ENCODE measurements at regions not wholly inside any gene's neighbourhood (a gene's known extent, or its start where the extent isn't known, plus 50 kb on each side); places are given as distances from the start of the nearest gene placed in this dataset.

DNA sequence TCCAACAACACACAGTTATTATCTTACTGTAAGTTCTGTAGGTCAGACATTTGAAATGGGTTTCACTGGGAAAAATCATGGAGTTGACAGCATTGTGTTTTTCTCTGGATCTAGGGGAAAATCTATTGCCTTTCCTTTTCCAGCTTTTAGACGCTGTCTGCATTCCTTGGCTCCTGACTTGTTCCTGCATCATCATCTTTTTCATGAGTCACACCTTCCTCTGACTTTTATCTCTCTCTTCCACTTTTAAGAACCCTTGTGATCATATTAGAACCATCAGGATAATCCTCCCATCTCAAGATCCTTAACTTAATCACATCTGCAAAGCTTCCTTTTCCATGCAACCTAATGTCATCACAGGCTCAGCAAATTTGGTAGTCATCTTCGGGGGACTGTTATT, 1454.8 kb downstream of the RPA4 start:
- TF ChIP-seq POLR2A (IDR thresholded peaks at IDR 0.05): no peak
- TF ChIP-seq, protein P1, sequence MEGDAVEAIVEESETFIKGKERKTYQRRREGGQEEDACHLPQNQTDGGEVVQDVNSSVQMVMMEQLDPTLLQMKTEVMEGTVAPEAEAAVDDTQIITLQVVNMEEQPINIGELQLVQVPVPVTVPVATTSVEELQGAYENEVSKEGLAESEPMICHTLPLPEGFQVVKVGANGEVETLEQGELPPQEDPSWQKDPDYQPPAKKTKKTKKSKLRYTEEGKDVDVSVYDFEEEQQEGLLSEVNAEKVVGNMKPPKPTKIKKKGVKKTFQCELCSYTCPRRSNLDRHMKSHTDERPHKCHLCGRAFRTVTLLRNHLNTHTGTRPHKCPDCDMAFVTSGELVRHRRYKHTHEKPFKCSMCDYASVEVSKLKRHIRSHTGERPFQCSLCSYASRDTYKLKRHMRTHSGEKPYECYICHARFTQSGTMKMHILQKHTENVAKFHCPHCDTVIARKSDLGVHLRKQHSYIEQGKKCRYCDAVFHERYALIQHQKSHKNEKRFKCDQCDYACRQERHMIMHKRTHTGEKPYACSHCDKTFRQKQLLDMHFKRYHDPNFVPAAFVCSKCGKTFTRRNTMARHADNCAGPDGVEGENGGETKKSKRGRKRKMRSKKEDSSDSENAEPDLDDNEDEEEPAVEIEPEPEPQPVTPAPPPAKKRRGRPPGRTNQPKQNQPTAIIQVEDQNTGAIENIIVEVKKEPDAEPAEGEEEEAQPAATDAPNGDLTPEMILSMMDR (IDR thresholded peaks at IDR 0.05): no peak
